ENCODE measurements at regions not wholly inside any gene's neighbourhood (a gene's known extent, or its start where the extent isn't known, plus 50 kb on each side); places are given as distances from the start of the nearest gene placed in this dataset.

DNA sequence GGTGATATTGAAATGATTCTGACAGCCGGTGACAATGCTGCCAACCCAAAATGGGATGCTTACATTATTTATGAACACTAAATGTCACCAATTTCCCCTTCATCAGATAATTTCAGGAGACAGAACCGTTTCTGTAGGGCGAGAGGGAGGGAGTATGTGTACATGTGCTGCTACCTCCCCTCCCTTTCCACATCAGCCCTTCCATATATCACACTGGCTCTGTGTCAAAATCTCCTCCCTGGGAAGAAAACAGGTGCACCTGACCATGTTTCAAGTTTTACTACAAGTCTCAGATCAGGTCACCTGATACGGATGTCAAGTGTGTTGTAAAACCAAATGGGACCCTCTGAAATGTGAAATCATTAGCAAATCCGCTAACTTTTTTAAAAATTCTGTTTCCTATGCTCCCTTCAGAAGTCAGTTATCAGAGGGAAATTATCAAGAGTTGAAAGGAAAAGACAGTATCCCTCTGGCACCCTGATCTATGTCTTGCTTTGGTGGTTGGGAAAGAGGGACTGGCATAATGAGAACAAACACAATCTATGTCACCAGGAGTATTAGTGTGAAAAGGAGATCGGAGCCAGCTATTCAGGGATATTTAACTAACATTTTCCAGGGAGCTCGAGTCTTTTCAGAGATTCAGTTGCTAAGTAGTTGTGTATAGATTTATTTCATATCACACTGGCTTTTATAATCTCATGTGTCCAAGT is 1002.3 kb upstream of the CDH8 start:
- H3K4me3 ChIP-seq (ENCODE audit: low read depth, low read length) = no peak overlapping the region
- TF ChIP-seq, protein P1, sequence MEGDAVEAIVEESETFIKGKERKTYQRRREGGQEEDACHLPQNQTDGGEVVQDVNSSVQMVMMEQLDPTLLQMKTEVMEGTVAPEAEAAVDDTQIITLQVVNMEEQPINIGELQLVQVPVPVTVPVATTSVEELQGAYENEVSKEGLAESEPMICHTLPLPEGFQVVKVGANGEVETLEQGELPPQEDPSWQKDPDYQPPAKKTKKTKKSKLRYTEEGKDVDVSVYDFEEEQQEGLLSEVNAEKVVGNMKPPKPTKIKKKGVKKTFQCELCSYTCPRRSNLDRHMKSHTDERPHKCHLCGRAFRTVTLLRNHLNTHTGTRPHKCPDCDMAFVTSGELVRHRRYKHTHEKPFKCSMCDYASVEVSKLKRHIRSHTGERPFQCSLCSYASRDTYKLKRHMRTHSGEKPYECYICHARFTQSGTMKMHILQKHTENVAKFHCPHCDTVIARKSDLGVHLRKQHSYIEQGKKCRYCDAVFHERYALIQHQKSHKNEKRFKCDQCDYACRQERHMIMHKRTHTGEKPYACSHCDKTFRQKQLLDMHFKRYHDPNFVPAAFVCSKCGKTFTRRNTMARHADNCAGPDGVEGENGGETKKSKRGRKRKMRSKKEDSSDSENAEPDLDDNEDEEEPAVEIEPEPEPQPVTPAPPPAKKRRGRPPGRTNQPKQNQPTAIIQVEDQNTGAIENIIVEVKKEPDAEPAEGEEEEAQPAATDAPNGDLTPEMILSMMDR (IDR thresholded peaks at IDR 0.05; ENCODE audit: low read depth, low read length) = no peak
- in situ Hi-C loops (cut with HindIII; ENCODE audit: low sequenced_read_pairs) = no loop called here
- no peak for DNase-seq (ENCODE audit: low read depth, low spot score)

DNA sequence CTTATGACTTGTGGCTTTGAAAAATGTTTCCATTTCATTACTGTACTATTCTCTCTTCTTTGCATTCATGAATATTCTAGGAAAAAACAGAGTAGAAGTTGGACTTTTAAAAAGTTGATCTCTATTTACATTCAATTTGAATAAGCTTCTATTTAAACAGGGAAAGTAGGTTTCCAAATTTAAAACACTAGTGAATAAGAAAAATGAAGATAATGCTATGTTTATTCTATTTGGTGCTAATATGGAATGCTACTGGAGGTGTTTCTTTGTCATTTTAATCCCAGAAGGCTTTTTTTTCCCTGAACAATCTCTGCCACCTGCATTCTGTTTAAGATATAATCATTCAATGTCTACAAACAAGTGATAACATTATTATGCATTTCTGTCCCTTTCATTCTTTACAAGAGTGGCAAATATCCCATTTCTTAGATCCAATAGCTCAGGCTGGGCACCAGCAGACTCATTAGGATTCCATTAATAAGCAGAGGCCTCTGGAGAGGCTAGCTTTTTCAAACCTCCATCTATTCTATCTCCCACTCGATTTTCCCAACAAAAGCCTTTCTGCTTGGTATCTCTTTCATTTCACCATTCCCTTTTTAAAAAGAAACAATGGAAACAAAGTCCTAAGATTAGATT is 1001.6 kb upstream of the CDH8 start:
- H3K4me3 ChIP-seq (ENCODE audit: low read depth, low read length) = no peak overlapping the region
- in situ Hi-C loops (cut with HindIII; ENCODE audit: low sequenced_read_pairs) = no loop called here
- TF ChIP-seq, protein P1 (IDR thresholded peaks at IDR 0.05; ENCODE audit: low read depth, low read length) = no peak
- no peak for DNase-seq (ENCODE audit: low read depth, low spot score)

DNA sequence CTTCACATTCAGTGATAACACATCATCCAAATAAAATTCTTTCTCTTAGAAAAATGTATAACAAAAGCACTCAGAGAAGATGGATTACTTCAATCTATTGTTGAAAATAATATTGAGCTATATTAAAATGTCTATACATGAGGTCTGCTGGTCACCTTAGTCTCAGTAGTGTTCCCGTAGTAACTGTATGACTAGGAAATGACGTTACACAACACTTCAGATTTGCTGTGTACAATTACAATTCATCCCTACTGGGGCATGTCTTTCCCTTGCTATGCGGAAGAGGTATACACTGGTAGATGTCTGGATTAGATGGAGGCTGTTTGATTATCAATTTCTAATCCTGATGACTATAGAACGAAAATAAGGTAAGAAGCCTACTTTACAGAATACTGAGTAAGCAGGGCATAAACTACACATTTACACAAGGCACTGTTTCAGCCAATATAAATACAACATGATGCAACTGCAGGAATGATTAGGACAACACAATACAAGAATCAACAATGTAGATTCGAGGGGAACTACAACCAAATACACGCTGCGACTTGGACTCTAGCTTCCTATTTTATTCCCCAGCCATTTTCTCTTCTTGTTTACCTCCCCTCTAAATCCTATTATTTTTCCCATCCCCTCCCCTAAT is 982.5 kb upstream of the CDH8 start:
- TF ChIP-seq, protein P1 (IDR thresholded peaks at IDR 0.05; ENCODE audit: low read depth, low read length) = no peak
- in situ Hi-C loops (cut with HindIII; ENCODE audit: low sequenced_read_pairs) = no loop called here

DNA sequence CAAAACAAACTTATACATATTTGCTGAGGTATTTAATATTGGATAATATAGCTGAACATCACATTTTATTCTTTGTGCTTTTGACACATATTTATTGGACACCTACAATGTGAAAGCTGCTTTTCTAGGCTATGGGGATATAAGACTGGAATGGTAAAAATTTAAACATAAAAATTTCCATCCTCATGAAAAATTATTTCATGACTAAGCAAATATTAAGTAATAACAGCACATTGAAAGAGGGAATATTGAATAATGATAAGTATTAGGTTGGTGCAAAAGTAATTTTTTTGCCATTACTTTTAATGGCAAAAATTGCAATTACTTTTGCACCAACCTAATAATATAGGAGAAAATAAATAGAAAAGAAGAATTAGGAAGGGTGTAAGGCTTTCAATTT is 972.5 kb upstream of the CDH8 start:
- in situ Hi-C loops (cut with HindIII; ENCODE audit: low sequenced_read_pairs) = no loop called here
- TF ChIP-seq, protein P1 (IDR thresholded peaks at IDR 0.05; ENCODE audit: low read depth, low read length) = no peak
- no peak for DNase-seq (ENCODE audit: low read depth, low spot score)

More for the DNA sequence above, 982.5 kb upstream of the CDH8 start:
- DNase-seq (ENCODE audit: low read depth, low spot score) = no peak
- no peak overlapping the region for H3K4me3 ChIP-seq (ENCODE audit: low read depth, low read length)

DNA sequence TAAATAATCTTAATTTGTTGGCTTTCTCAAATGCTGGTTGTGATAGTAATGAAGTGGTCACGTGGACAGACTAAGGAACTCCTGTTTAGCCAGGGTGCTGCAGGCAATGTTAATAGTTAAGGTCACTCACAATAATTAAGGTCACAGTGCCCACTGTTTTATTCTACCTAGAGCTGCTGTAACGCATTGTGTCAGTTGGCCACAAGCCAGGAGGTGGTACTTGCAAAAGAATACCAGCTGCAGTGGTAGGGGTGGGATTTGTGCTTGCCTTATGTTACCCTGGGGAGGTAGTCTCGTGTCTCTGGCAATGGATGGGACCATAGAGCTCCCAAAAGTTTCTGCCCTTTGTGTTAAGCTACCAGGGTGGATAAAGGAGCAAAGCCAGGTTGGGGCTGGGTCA is 969.1 kb upstream of the CDH8 start:
- TF ChIP-seq, protein P1 (IDR thresholded peaks at IDR 0.05; ENCODE audit: low read depth, low read length) = no peak
- DNase-seq (ENCODE audit: low read depth, low spot score) = no peak
- H3K4me3 ChIP-seq (ENCODE audit: low read depth, low read length) = no peak overlapping the region
- in situ Hi-C loops (cut with HindIII; ENCODE audit: low sequenced_read_pairs) = no loop called here

More for the DNA sequence above, 972.5 kb upstream of the CDH8 start:
- no peak overlapping the region for H3K4me3 ChIP-seq (ENCODE audit: low read depth, low read length)

DNA sequence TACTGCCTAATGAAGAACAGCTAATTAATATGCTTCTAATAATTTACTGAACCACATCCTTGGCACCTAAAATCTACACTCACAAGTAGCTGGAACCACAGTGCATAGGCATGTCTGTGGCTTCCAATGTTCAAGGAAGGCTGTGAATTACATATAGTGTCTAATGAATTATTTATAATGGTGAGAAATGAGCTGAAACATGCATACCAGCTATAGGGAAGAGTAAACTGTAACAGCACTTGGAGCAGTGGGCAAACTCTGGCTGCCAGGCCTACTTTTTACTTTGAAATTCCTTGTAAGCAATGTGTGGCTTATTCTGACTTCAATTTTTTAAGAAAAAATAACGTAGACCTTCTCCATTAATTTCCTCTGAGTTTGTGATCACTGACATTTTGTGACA is 953.2 kb upstream of the CDH8 start:
- in situ Hi-C loops (cut with HindIII; ENCODE audit: low sequenced_read_pairs) = no loop called here
- no peak overlapping the region for H3K4me3 ChIP-seq (ENCODE audit: low read depth, low read length)
- no peak for DNase-seq (ENCODE audit: low read depth, low spot score)
- TF ChIP-seq, protein P1 (IDR thresholded peaks at IDR 0.05; ENCODE audit: low read depth, low read length) = no peak
